ENCODE measurements at regions not wholly inside any gene's neighbourhood (a gene's known extent, or its start where the extent isn't known, plus 50 kb on each side); places are given as distances from the start of the nearest gene placed in this dataset.

- no peak for TF ChIP-seq CTCF (IDR thresholded peaks at IDR 0.05)
- TF ChIP-seq POLR2A (IDR thresholded peaks at IDR 0.05): no peak
- no peak for TF ChIP-seq POLR2AphosphoS5 (IDR thresholded peaks at IDR 0.05)
- TF ChIP-seq EP300 (IDR thresholded peaks at IDR 0.05): no peak
- Histone ChIP-seq H3K4me3 (no peak overlapping the region), H3K4me1 (no peaks in the 10 kb centered on the region), H3K27ac (no peak overlapping the region), H3K36me3 (no peaks in the 10 kb centered on the region), H3K27me3 (peaks cover 0 to 34% (median 3%) of the 10 kb centered on the region in 3 donors), H3K9me3 (peaks cover 5 to 14% (median 13%) of the 10 kb centered on the region in 4 donors)
- intact Hi-C loops (cut with DNase I; ENCODE audit: low total_unique reads): no loop called here
- 61 to 82% (median 69%) methylated on average over 5 to 6 of the region's 6 CpGs for WGBS, 5 donors
- no peak for DNase-seq
These were observed 1045.8 kb downstream of the TBC1D22A start for GRCh38 chr22:47808236-47808635.

GRCh38 chr22:47807506-47807905 lies 1045.1 kb downstream of the TBC1D22A start:
- no peak overlapping the region for H3K4me3 ChIP-seq
- H3K4me1 ChIP-seq: no peaks in the 10 kb centered on the region
- 65 to 77% (median 71%) methylated on average over 5 of the region's 5 CpGs for WGBS, 5 donors
- H3K27ac ChIP-seq: no peak overlapping the region
- DNase-seq: no peak
- no peak for TF ChIP-seq CTCF (IDR thresholded peaks at IDR 0.05)
- no peak for TF ChIP-seq POLR2A (IDR thresholded peaks at IDR 0.05)
- no peak for TF ChIP-seq POLR2AphosphoS5 (IDR thresholded peaks at IDR 0.05)
- TF ChIP-seq EP300 (IDR thresholded peaks at IDR 0.05): no peak
- intact Hi-C loops (cut with DNase I; ENCODE audit: low total_unique reads): no loop called here
- peaks cover 0 to 40% (median 3%) of the 10 kb centered on the region in 3 donors for H3K27me3 ChIP-seq
- H3K36me3 ChIP-seq: no peaks in the 10 kb centered on the region
- H3K9me3 ChIP-seq: peaks cover 5 to 14% (median 13%) of the 10 kb centered on the region in 4 donors

- Histone ChIP-seq H3K27ac (no peak overlapping the region), H3K4me1 (no peaks in the 10 kb centered on the region), H3K27me3 (peaks cover 2 to 46% (median 3%) of the 10 kb centered on the region in 3 donors), H3K4me3 (no peak overlapping the region), H3K9me3 (peaks cover 5 to 14% (median 13%) of the 10 kb centered on the region in 4 donors), H3K36me3 (no peaks in the 10 kb centered on the region)
- 77 to 86% (median 80%) methylated on average over 6 to 8 of the region's 8 CpGs for WGBS, 5 donors
- no peak for DNase-seq
- intact Hi-C loops (cut with DNase I; ENCODE audit: low total_unique reads): no loop called here
- TF ChIP-seq CTCF (IDR thresholded peaks at IDR 0.05) (no peak), POLR2A (IDR thresholded peaks at IDR 0.05) (no peak), POLR2AphosphoS5 (IDR thresholded peaks at IDR 0.05) (no peak), EP300 (IDR thresholded peaks at IDR 0.05) (no peak)
These were observed 1044.4 kb downstream of the TBC1D22A start for GRCh38 chr22:47806894-47807293.

GRCh38 chr22:47805394-47805935 lies 1043.0 kb downstream of the TBC1D22A start:
- peaks cover 0 to 42% (median 7%) of the 10 kb centered on the region in 3 donors for H3K27me3 ChIP-seq
- no peak overlapping the region for H3K4me3 ChIP-seq
- H3K27ac ChIP-seq: no peak overlapping the region
- WGBS, 5 donors: 81 to 88% (median 84%) methylated on average over 6 of the region's 6 CpGs
- no peak for TF ChIP-seq EP300 (IDR thresholded peaks at IDR 0.05)
- TF ChIP-seq POLR2A (IDR thresholded peaks at IDR 0.05): no peak
- TF ChIP-seq CTCF (IDR thresholded peaks at IDR 0.05): no peak
- TF ChIP-seq POLR2AphosphoS5 (IDR thresholded peaks at IDR 0.05): no peak
- no peaks in the 10 kb centered on the region for H3K4me1 ChIP-seq
- H3K9me3 ChIP-seq: peaks cover 5 to 14% (median 13%) of the 10 kb centered on the region in 4 donors
- H3K36me3 ChIP-seq: no peaks in the 10 kb centered on the region
- DNase-seq: no peak
- intact Hi-C loops (cut with DNase I; ENCODE audit: low total_unique reads): no loop called here
